SK-N-MC (cell line): ENCODE measurements at regions not wholly inside any gene's neighbourhood (a gene's known extent, or its start where the extent isn't known, plus 50 kb on each side); places are given as distances from the start of the nearest gene placed in this dataset.

Source experiments
- DNase-seq: peaks from one replicate; pipeline ENCODE4 v3.0.0-alpha.2; 2011; ENCODE audit warnings: low read depth, low spot score
- H3K27ac ChIP-seq: fragments of 200-600 bp; sonication (generic); 2 replicates; pipeline ENCODE4 v1.5.1; 2016; ENCODE audit warnings: mixed run types
- H3K36me3 ChIP-seq: fragments of 200-600 bp; sonication (generic); 2 replicates; pipeline ENCODE4 v1.6.1; 2017; ENCODE audit warnings: antibody characterized with exemption, low read length, mixed read lengths; ENCODE audit not compliant: insufficient read depth
- H3K4me3 ChIP-seq: fragments of 200-600 bp; sonication (generic); 2 replicates; pipeline ENCODE4 v1.5.1; 2016
- H3K9ac ChIP-seq: fragments of 200-600 bp; sonication (generic); 2 replicates; pipeline ENCODE4 v1.8.0; 2017; ENCODE audit warnings: mixed run types, mixed read lengths; ENCODE audit not compliant: insufficient read length
- H3K9me3 ChIP-seq: fragments of 200-600 bp; sonication (generic); 2 replicates; pipeline ENCODE4 v1.6.1; 2017; ENCODE audit warnings: low read depth, mild to moderate bottlenecking, antibody characterized with exemption, low read length, moderate library complexity, mixed read lengths
- EZH2 ChIP-seq: fragments of 200-600 bp; sonication (generic); IDR thresholded peaks from one replicate; pipeline ENCODE4 v1.6.1; 2017; ENCODE audit warnings: antibody characterized with exemption
- FOXP2 ChIP-seq: optimal IDR thresholded peaks from 2 replicates; pipeline ENCODE3; 2011; ENCODE audit warnings: mild to moderate bottlenecking, moderate library complexity; ENCODE audit not compliant: insufficient read depth; ENCODE audit errors: extremely low read length, control extremely low read depth
- POLR2AphosphoS5 ChIP-seq: IDR thresholded peaks from 2 replicates; pipeline ENCODE4 v1.6.1; 2012; ENCODE audit warnings: mild to moderate bottlenecking, low read depth, low read length, borderline replicate concordance

DNA sequence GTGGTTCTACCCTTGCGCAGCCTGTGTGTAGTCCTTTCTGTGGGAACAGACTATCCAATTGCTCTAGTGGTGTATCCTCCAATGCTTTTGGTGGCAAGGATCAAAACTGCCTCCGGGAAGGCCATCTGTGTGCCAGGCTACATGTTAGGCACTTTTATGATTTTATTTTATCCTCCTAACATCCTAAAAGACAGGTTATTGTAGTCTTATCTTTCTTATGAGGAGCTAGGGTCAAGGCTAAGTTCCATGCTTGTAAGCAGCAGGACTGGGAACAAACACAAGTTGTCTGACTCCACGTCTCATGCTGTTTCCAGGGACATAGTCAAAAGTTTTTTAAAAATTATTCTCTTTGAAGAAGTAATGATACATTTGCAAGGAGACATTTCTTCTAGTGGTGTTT lies 278.7 kb upstream of the ADAMTSL1 start:
- Histone ChIP-seq H3K36me3 (no peaks in the 10 kb centered on the region), H3K4me3 (no peak overlapping the region), H3K9ac (no peak overlapping the region), H3K9me3 (no peaks in the 10 kb centered on the region), H3K27ac (no peak overlapping the region)
- TF ChIP-seq POLR2AphosphoS5 (no peak), EZH2 (no peak), FOXP2 (no peak)
- no peak for DNase-seq

DNA sequence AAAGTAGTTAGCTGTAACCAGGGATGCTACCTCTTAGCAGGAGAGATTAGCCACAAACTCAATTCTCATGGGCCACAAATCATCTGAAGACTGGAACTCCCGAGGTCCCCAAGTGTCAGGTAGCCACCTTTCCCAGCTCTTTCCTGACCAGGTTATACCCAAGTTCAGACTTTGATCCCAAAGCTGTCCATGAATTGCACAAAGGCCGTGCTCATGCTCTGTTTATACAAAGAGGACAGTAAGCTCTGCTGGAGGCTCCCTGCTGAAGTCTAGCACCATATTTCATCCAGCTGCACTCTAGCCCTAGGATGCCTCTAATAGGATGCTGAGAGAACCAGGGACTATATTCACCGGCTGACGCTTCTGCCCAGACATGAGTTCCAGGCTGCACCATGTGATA lies 271.0 kb upstream of the ADAMTSL1 start:
- Histone ChIP-seq H3K4me3 (no peak overlapping the region), H3K36me3 (no peaks in the 10 kb centered on the region), H3K9ac (no peak overlapping the region), H3K27ac (no peak overlapping the region), H3K9me3 (no peaks in the 10 kb centered on the region)
- TF ChIP-seq POLR2AphosphoS5 (no peak), FOXP2 (no peak), EZH2 (no peak)
- no peak for DNase-seq

GRCh38 chr9:18207735-18208134 lies 266.2 kb upstream of the ADAMTSL1 start:
- H3K9me3 ChIP-seq = no peaks in the 10 kb centered on the region
- no peak for TF ChIP-seq FOXP2
- no peak for TF ChIP-seq EZH2
- H3K36me3 ChIP-seq = no peaks in the 10 kb centered on the region
- H3K4me3 ChIP-seq = no peak overlapping the region
- no peak overlapping the region for H3K9ac ChIP-seq
- no peak overlapping the region for H3K27ac ChIP-seq
- no peak for DNase-seq

DNA sequence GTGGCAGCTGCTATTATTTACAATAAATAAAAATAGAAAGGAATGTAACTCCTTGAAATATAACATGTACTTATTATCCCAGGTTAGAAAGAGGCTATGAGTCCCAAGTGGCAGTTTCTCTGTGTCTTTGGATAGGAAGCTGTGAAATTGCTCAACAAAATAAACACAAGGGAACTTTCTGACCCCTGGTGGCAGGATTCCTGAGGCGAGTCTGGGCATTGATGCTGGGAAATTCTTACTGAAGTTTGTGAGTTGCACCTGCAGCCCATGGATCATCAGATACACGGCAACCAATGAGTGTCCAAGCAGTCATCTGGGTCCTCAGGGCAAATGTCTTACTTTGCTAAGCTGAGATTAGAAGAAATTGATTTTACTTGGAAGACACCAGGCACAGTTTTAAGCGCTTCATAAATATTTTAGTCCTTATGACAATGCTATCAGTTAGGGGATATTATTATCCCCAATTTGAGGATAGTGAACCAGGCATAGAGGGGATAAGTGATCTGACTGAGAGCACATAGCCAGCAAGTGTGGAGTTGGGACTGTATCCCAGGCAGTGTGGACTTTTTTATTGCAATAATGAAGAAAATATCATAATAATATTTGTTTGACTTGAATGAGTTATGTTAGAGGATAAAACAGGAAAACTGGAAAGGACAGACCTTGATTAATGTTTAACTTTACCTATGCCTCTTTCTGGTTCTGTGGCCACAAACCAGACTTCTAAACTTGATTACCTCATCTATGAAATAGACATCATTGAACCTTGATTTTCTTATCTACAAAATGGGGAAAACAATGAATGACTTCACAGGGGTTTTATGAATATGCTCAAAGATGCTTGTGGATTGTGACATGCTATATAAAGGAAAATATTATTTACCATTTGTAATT lies 265.5 kb upstream of the ADAMTSL1 start:
- Histone ChIP-seq H3K4me3 (no peak overlapping the region), H3K27ac (no peak overlapping the region), H3K9ac (no peak overlapping the region), H3K9me3 (no peaks in the 10 kb centered on the region), H3K36me3 (no peaks in the 10 kb centered on the region)
- TF ChIP-seq POLR2AphosphoS5 = no peak
- TF ChIP-seq FOXP2 = no peak
- no peak for TF ChIP-seq EZH2
- DNase-seq = no peak

DNA sequence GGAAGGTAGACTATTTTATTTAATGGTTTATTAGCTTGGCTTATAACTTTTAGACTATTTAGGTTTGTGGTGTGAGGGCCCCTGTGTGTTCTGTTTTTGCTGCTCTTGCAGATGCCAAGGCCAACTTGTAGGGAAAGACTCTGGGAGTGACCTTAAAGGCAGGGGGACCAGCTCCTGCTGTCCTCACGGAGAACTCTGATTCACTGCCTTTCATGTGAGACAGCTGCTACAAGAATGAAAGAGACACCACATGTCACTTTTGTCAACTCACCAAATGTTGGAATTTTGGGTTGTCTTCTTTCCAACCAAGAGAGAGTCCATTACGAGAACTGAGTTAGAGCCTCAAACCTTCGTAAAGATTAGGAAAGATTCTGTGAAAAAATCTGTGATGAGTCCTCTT lies 258.3 kb upstream of the ADAMTSL1 start:
- Histone ChIP-seq H3K4me3 (no peak overlapping the region), H3K9ac (no peak overlapping the region), H3K36me3 (no peaks in the 10 kb centered on the region), H3K27ac (no peak overlapping the region), H3K9me3 (no peaks in the 10 kb centered on the region)
- no peak for DNase-seq
- TF ChIP-seq EZH2 = no peak
- no peak for TF ChIP-seq POLR2AphosphoS5
- TF ChIP-seq FOXP2 = no peak

DNA sequence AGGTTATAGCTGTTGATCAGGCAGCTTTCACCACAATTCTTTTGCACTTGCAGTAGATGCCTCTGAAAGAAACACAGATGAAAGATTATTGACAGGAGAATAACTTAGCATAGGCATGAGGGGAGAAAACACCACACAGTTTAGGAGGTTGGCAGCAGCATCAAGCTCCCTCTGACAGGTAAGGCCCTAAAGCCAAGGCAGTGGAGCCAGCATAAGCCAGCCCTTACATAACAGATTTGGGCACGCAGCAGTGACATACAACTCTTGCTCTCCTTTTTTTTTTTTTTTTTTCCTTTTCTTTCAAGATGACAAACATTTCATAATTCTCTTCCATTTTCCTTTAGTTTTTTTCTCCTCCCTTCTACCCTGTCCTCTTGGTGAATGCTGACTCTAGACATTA lies 257.6 kb upstream of the ADAMTSL1 start:
- H3K36me3 ChIP-seq = no peaks in the 10 kb centered on the region
- no peak for DNase-seq
- H3K9ac ChIP-seq = no peak overlapping the region
- no peak overlapping the region for H3K4me3 ChIP-seq
- H3K9me3 ChIP-seq = no peaks in the 10 kb centered on the region
- H3K27ac ChIP-seq = no peak overlapping the region
- no peak for TF ChIP-seq POLR2AphosphoS5
- TF ChIP-seq EZH2 = no peak
- TF ChIP-seq FOXP2 = no peak

DNA sequence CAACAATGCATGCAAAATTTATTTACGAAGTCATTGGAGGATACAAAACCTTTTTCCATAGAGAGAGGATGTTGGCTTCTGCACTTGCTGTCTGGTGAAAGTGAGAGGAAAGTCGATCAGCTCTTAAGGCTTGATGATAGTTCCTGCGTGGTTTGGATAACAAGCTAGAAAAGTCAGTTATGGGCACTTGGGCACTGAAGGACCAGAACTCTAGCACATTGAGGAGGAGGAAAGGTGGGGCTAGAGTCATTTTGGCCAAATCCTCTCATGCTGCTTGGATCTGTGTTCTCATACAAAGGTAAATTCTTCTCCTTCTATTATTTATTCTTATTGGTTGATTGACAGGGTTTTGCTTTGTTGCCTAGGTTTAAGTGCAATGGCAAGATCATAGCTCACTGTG lies 245.9 kb upstream of the ADAMTSL1 start:
- Histone ChIP-seq H3K36me3 (no peaks in the 10 kb centered on the region), H3K4me3 (no peak overlapping the region), H3K9me3 (no peaks in the 10 kb centered on the region), H3K27ac (no peak overlapping the region), H3K9ac (no peak overlapping the region)
- TF ChIP-seq FOXP2 = no peak
- TF ChIP-seq EZH2 = no peak
- no peak for TF ChIP-seq POLR2AphosphoS5
- DNase-seq = no peak

- DNase-seq = no peak
- no peak overlapping the region for H3K4me3 ChIP-seq
- TF ChIP-seq FOXP2 (no peak), POLR2AphosphoS5 (no peak), EZH2 (no peak)
- H3K9ac ChIP-seq = no peak overlapping the region
- H3K36me3 ChIP-seq = no peaks in the 10 kb centered on the region
- H3K9me3 ChIP-seq = no peaks in the 10 kb centered on the region
- H3K27ac ChIP-seq = no peak overlapping the region
These were observed 243.8 kb upstream of the ADAMTSL1 start for GRCh38 chr9:18229992-18230676.

GRCh38 chr9:18233311-18233710 lies 240.6 kb upstream of the ADAMTSL1 start:
- no peak overlapping the region for H3K4me3 ChIP-seq
- no peak overlapping the region for H3K9ac ChIP-seq
- TF ChIP-seq FOXP2 (no peak), EZH2 (no peak), POLR2AphosphoS5 (no peak)
- H3K27ac ChIP-seq = no peak overlapping the region
- H3K9me3 ChIP-seq = no peaks in the 10 kb centered on the region
- DNase-seq = no peak
- H3K36me3 ChIP-seq = no peaks in the 10 kb centered on the region
